GM18909 (cell line): ENCODE measurements at regions not wholly inside any gene's neighbourhood (a gene's known extent, or its start where the extent isn't known, plus 50 kb on each side); places are given as distances from the start of the nearest gene placed in this dataset.

Source experiments
- ATAC-seq: cut with Tn5 transposase; IDR thresholded peaks from one replicate; pipeline ENCODE4 v1.9.1; 2021; ENCODE audit warnings: mild to moderate bottlenecking; ENCODE audit not compliant: unreplicated experiment, poor library complexity

DNA sequence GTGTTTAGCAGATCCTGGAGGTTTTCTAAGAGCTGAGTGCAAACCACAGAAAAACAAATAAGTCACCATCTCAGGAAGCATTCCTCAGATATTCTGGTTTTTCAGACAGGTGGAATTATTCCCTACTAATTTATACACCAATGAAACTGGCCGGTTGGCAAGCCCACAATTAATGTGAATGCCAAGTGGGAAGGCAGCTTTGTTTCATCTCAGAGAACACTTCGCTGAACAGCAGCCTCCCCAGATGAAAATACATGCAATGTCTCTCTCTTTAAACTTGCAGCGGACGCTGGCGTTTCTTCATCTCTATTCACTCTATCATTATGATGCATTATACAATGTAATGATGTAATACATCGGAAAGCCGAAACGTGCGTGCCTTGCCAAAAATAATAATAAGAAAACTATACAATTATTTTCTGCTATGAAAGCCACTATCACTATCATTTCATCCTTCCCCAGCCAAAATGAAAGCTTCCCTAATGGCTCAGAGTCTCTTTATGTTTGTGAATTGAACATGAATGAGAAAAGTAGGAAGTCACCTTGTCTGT, 649.4 kb downstream of the BCL11A start:
- no peak for ATAC-seq

DNA sequence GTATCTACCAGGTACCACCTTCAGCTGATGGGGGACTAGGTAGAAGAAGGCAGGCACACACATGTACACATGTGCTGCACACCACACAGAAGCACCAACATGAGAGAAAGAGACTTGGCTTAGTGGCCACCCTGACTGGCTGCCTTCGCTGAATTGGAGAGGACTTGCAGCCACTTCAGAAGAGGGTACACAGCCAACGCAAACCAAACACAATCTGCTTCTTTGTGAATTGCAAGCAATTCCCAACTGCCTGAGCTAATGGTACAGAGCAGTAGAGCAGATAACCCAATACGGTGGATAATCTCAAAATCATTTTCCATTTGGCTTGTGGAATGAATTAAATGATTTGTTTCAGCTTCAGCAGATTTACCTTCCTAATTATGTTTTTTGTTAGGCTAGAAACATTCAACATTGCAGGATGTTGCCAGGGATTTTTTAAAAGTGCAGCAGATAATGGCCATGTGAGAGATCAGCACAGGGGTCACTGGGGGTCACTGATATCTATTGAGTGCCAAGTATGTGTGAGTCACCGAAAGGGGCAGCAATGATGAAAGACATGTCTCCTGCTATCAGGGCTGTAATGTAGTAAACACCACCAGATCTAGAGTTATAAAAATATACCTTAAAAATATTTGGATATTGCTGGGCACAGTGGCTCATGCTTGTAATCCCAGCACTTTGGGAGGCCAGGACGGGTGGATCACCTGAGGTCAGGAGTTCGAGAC, 652.6 kb downstream of the BCL11A start:
- no peak for ATAC-seq

DNA sequence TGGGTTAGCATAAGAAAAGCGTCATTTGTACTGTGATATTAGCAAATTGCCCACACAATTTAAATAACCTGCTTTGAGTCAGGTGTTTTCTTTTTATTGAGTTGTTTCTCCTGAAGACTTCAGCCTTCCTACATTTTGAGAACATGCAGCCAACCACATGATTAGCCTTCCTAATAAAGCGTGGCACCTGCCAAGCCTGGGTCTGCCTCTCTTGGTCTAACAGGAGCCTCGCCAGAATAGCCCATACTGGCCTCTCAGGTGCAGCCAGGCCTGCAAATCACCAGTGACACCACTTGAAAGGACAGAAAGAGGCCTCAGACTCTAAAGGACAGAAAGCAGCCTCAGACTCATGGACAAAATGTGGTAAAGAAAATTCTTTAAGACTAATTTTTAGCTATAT, 653.8 kb downstream of the BCL11A start:
- ATAC-seq, result no peak

DNA sequence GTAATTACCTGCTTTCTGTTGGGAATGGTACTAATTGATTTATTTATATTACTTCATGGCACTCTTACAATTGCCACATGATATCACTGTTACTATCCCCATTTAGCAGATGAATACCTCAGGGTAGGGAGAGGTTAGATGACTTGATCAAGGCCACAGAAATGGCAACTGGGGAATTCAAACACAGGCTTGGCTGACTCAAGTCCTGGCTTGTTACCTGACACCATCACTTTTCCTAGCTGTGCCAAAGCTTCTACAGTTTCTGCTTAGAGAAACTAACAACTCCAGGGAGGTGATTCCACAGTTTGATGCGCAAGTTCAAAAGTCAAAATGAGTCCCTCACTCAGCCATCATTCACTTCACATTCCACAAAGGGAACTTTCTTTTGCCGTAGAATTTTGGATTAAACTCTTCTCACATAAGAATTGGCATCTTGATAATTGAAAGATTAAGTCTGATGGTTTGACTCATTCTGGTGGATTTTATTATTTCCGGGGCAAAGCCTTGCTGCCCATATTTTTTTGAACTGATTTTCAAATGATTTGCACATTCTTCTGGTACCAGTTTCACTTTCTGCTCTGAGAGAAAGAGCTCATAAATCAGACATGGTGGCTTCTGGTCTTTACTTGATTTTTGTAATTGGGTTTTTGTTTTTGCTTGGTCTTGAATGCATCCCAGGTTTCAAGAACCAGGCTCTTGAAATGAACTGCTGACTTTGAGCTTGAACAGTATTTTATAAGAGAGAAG, 656.8 kb downstream of the BCL11A start:
- no peak for ATAC-seq

DNA sequence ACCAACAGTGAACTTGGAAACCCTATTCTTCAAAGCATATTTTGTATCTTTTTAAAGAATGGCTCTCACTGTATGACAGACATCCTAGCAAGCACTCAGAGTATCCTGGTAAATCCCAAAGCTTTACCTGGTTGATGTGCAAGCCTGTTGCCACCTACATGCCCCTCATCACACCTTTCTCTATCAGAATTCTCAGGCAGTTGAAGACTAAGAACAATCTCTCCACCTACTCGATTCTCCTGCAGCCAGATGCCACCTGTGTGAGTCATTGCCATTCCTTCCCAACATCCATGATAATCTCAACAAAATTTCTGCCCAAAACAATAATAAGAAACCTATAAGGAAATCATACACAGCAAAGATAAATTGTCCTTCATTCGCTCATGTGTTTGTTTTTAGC, 659.8 kb downstream of the BCL11A start:
- ATAC-seq, result no peak

DNA sequence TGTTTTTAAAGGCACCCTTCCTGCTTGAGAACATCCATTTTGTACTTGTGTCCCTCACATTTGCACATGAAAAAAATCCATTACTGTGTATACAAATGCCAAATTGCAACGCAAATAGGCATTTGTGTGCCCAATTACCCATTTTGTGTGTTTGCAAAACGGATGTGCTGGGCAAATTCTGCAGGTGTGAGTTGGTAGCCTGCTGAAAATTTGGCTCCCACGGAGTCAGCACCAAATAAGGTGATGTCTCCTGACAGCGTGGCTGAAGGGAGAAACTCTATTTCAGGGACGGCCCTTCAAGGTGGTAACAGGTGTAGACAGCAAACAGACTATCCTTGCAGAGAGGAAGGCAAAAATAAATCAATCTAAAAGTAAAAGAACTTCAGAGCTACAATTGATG, 661.1 kb downstream of the BCL11A start:
- ATAC-seq, result no peak

DNA sequence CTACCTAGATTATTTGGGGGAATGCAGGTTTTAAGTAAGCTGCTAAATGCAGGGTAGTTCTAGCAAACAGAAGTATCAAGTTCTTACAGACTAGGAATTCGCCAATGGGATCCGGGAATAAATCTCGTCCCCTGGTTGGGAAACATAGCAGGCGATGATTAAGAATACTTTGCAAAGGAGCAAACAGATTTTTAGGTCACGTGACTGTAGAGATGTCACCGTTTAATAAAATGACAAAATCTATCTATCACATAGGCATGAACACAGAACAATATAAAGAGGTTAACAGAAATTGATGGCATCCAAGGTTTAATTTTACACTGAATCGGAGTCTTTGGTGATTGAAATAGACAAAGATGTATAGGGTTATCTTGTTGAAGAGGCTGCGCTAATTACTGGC, 664.1 kb downstream of the BCL11A start:
- no peak for ATAC-seq

DNA sequence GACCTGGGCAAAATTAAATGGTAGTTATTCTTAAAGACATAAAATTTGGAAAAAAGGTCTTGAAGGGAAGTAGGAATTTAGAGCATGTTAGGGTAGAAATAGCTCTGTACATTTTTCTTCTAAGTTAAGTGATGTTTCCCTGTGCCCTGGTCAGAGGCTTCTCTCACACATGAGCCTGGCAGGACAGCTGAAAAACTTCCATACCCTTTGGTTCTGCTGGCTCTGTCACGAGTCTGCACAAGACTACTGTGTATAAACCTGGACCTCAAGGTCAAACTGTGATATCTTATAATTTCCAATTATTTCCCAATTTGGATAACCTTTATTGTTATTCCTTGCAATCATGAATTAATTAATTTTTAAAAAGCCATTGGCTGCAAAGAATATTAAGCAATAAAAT, 664.7 kb downstream of the BCL11A start:
- ATAC-seq, result no peak

DNA sequence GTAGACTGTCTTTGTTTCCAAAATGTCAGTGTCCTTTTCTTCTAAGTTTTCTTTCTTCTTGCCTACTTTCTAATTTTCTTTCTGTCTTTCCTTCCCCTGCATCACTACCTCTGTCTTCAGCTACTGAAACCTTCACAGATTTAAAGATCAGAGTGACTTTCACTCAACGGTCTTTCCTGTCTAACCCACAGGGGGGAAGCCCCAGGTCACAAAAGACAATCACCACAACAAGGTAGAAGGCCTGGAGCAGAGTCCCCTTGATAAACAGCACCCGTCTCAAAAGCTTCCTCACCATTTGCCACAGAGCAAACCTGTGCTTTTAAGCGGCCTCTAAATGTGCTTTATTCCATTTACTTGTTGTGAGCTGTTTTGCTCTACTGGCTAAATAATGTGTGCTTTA, 665.4 kb downstream of the BCL11A start:
- ATAC-seq, result peak; percentile 95

DNA sequence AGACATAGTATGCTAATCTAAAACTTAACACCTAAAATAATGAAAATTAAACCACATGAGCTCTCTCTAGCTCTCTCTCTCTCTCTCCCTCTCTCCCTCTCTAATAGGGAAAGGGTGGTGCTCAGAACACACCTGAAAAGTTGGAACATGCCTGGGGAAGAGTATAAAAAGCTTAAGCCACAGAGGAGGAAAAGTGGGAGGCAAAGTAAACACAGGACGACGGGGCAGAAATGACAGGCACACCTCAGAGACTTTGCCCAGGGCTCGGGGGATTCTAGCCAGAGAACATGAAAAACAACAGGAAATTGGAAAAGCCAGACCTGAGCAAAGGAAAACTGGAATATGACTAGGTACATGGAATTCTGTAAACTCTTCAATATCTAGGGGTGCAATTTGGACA, 666.1 kb downstream of the BCL11A start:
- no peak for ATAC-seq

DNA sequence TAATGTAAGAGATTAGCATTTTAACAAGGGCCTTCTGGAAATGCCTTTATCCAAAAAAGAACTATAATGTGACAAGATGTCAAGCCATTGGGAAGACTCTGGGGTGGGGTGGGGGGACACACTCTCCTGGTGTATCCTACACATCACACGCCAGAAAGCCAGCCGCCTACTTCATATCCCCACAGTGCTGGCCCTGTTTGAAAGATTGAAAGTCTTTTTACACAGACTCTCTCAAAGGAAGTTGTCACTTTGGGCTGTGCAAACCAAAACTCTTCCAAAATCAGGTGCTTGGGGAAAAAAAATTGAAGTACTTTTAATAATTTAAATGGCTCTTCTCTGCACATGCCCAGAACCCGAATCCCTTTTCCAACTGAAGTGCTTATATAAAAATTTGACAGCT, 666.7 kb downstream of the BCL11A start:
- no peak for ATAC-seq

DNA sequence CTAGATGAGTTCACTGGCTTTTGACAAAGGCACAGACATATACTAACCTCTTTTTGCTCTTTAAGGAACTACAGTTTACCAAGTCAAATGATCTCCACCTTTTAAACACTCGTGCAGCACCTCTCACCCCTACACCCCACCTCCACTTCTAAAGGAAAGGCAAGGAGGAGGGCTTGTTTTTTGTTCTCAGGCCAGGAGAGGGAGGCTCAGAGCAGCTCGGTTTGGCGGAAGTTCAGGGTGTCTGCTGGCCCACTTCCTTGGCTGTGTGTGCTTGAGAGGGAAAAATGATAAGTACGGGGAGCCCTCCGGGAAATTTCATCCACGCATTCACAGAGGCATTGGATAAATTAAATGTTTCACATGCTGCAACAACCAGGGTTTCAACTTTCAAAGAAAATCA, 667.9 kb downstream of the BCL11A start:
- no peak for ATAC-seq

DNA sequence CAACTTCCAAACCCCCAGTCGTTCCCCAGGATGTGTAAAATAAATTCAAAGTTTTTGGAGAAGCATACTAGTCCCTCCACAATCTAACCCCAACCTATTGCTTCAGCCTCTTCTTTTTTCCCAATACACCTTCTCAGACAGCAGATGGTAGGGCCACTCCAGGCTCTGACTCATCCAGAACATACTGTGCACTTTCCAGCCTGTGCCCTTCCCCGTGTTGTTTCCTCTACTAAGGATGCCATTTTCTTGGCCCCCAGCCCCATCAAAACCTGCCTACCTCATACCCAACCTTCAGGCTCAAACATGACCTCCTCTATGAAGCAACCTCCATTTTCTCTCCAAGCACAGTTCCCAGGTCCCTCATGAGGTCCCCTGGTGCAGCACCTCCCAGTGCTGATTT, 669.3 kb downstream of the BCL11A start:
- ATAC-seq, result no peak

DNA sequence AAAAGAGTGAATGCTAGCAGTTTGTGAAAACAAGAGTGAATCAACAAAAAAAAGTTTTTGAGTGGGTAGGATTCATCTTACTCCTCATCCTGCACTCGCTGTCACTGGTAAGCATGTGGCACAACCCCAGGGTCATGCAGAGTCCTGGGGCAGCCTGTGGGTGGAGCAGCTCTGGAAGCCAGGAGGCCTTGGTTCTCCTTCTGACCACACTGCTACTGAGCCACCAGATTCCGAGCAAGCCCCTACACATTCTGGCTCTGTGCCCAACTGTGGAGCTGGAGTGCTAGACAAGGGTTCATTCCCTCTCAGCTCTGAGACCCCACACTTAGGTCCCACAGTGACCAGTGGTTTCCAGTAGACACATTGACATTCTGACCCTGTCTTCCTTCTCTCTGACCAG, 670.6 kb downstream of the BCL11A start:
- ATAC-seq, result no peak

DNA sequence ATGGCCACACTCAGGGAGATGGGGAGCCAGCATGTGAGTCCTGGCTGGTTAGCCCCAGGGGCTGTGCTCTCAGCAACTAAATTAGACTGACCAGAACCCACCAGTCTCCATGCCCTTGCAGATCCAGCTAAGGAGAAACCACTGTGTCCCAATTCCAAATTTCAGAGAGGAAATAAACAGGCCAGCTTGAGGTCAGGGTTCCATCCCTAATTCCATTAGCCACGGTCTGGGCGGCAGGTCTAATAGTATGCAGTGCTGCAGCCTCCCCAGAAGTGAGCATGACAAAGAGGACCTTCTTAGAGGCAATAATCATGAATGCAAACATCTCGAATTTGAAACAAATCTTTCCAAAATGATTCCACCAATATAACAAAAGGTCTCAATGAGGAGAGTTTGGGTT, 671.2 kb downstream of the BCL11A start:
- no peak for ATAC-seq

DNA sequence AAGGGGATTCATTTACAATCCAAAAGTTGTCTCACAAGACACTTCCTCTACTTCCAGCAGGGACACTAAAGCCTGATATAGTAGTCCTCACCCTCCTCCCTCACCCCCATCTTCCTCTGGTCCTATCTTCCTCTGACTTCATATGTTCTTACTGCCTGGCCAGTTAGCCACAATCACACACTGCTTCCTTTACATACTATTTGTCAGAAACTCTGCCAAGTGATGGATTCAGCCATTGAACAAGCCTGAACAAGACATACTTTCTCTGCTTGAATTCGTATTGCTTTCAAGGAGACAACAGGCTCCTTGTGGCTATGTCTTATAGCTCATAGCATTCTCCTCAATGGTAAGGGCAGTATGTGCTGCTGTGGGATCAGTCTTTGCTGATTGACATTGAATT, 672.2 kb downstream of the BCL11A start:
- ATAC-seq, result no peak

DNA sequence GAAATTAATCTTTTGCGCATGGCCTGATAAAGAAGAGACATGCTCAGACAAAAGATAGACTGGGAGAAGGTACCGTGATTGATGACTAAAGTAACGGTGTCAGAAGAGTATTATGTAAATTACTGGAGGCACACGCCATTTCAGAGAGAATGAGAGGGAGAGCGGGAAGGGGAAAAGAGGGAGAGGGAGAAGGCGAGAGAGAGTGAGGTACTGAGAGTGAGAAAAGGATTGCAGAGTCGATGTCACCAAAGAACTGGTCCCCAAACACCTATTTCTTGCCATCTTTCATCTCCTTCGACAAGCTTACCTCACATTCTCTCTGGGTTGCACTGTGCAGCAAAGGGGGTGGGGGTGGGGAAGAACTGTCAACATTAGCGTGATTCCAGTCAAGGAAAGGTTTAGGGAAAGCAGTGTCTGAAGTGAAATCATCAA, 673.7 kb downstream of the BCL11A start:
- ATAC-seq, result no peak

DNA sequence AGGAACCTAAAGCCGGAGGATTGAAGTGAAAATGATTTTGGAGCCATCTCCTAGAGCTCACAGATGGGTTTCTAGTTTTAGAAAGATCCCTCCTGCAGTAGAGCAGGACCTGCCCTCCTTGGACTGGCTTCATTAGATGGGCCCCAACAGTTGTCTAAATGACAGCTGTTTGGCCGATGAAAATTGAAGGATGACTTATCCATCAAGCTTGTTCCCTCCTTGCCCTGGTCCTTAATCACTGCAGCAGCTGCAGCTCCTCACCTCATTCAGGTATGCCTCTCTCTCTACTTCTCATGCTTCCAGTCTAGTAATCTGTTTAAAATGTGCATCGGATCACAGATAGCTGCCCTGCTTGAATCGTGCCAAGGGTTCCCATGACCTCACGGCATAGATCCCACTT, 677.6 kb downstream of the BCL11A start:
- ATAC-seq, result no peak

DNA sequence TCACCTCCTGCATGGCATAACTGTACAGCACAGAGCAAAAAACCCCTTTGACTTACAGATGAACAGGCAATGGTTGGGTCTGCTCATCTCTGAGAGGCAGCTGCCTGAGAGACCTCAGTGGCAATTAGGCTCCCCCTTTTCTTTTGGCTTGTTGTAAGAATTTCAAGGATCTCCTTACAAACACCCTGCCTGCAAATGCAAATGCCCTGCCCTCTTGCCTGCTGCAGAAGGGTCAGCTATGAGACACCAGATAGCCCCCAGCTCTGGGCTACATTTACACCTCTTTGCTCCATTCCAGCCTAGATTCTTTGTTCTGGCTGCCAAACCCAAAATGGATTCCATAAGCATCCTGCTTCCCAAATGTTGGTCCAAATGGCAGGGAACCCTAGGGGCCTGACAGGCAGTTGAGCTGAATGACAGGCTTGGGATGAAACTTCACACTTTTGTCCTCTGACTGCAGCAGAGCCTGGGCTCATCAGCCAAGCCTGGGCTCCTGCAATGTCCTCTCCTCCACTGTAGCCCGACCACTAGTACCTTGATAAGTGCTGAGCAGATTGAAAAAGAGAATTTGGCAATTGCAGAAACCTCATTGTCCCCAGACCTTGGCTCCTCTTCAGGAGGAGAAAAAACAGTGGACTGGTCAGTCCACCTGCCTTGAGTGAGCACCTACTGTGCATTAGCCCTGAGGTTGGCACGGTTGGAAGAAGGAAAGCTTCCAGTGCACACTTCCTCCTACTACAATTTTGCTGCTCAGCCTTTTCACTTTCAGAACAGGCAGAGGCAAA, 678.3 kb downstream of the BCL11A start:
- ATAC-seq, result no peak

DNA sequence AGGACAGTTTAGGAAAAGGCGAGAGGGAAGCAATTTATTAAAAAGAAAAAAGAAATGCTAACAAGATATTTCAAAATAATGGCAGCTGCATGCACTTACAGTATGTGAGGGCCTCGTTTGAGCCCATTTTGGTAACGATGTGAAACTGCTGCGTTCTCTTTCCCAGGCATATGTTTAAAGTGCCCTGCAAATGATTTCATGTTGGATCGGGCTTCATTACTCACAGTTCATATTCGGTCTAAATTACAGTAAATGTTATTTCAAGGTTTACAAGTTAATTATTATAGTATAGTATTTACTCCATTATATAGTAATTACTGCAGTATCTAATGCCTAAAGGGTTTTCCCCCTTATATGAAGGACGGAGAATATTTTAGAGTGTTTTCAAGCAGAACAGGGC, 679.1 kb downstream of the BCL11A start:
- no peak for ATAC-seq

DNA sequence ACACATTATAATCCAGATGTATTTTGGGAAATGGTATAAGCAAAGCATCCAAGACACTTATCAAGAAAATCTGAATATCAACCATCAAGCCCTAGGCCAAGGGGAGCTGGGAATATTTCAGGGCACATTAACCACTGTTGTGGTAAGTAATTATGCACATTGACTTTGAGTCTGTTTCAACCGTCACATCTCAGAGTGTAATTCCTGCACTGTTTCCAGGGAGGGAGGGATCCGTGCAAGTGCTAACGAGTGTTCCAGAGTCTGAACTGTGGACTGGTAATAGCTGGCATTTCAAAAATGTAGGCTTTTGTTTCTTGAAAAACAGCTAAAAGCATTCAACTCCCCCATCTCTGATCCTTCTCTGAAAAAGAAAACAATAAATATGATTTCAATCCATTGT, 681.6 kb downstream of the BCL11A start:
- no peak for ATAC-seq
